ENCODE measurements at regions not wholly inside any gene's neighbourhood (a gene's known extent, or its start where the extent isn't known, plus 50 kb on each side); places are given as distances from the start of the nearest gene placed in this dataset.

GRCh38 chr6:120096696-120097260, 747.2 kb upstream of the MAN1A1 start:
- in situ Hi-C loops (cut with MboI; ENCODE audit: low pct_unique_long_range_greater_than_20kb, low sequenced_read_pairs, unreplicated experiment), result no loop called here
- no peak for DNase-seq (ENCODE audit: low spot score)
- TF ChIP-seq, protein P1, sequence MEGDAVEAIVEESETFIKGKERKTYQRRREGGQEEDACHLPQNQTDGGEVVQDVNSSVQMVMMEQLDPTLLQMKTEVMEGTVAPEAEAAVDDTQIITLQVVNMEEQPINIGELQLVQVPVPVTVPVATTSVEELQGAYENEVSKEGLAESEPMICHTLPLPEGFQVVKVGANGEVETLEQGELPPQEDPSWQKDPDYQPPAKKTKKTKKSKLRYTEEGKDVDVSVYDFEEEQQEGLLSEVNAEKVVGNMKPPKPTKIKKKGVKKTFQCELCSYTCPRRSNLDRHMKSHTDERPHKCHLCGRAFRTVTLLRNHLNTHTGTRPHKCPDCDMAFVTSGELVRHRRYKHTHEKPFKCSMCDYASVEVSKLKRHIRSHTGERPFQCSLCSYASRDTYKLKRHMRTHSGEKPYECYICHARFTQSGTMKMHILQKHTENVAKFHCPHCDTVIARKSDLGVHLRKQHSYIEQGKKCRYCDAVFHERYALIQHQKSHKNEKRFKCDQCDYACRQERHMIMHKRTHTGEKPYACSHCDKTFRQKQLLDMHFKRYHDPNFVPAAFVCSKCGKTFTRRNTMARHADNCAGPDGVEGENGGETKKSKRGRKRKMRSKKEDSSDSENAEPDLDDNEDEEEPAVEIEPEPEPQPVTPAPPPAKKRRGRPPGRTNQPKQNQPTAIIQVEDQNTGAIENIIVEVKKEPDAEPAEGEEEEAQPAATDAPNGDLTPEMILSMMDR (IDR thresholded peaks at IDR 0.05; ENCODE audit: extremely low read depth, insufficient read depth, missing control alignments), result no peak

DNA sequence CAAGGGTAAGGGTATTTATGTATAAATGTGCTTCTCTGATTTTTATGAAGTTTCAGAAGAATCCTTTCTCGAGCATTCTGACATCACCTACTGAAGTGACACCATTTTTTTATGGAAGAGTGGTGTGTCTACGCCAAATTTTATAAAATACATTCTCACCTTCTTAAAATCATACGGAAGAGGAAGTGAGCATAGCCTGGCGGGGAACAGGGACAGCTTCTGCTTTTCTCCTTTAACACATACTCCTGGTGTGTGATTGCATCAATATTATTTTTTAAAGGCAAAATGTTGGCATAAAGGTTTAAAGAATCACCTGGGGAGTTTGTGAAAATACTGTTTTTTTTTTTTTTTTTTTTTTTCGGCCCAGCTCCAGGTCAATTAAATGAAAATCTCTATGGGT, 733.6 kb upstream of the MAN1A1 start:
- DNase-seq (ENCODE audit: low spot score), result no peak
- TF ChIP-seq, protein P1 (IDR thresholded peaks at IDR 0.05; ENCODE audit: extremely low read depth, insufficient read depth, missing control alignments), result no peak
- in situ Hi-C loops (cut with MboI; ENCODE audit: low pct_unique_long_range_greater_than_20kb, low sequenced_read_pairs, unreplicated experiment), result no loop called here

GRCh38 chr6:120077489-120077888, 727.9 kb upstream of the MAN1A1 start:
- in situ Hi-C loops (cut with MboI; ENCODE audit: low pct_unique_long_range_greater_than_20kb, low sequenced_read_pairs, unreplicated experiment), result no loop called here
- TF ChIP-seq, protein P1 (IDR thresholded peaks at IDR 0.05; ENCODE audit: extremely low read depth, insufficient read depth, missing control alignments), result peak; percentile 31
- DNase-seq (ENCODE audit: low spot score), result no peak

DNA sequence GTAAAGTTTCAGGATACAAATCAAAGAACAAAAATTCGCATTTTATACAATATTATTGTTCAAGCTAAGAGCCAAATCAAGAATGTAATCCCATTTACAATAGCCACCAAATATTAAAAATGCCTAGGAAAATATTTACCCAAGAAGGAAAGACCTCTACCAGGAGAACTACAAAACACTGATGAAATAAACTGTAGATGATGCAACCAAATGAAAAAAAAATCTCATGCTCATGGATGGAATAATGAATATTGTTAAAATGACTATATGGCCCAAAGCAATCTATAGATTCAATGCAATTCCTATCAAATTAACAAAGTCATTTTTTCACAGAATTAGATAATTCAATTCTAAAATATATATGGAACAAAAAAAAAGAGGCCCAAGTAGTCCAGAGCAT, 708.8 kb upstream of the MAN1A1 start:
- in situ Hi-C loops (cut with MboI; ENCODE audit: low pct_unique_long_range_greater_than_20kb, low sequenced_read_pairs, unreplicated experiment), result no loop called here
- TF ChIP-seq, protein P1 (IDR thresholded peaks at IDR 0.05; ENCODE audit: extremely low read depth, insufficient read depth, missing control alignments), result no peak

DNA sequence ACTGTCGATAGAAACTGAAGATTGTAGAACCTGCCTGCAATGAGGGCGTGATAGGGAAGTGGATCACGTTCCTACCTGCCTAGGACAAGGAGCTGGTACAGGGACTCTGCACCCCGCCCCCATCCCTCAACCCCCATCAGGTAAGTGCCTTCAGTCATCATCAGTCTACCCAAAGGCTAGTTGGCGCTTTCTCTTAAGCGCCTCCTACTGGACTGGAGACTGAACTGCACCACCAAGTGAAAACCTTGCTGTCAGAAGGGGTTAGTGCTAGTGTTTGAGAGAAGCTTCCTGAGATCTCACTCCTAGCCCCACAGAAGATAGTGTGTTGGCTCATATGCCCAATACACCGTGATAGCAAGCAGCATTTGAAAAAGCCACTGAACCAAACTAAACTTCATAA, 706.5 kb upstream of the MAN1A1 start:
- TF ChIP-seq, protein P1 (IDR thresholded peaks at IDR 0.05; ENCODE audit: extremely low read depth, insufficient read depth, missing control alignments), result peak; percentile 67
- in situ Hi-C loops (cut with MboI; ENCODE audit: low pct_unique_long_range_greater_than_20kb, low sequenced_read_pairs, unreplicated experiment), result no loop called here
- DNase-seq (ENCODE audit: low spot score), result peak; percentile 6

More for the DNA sequence above, 708.8 kb upstream of the MAN1A1 start:
- no peak for DNase-seq (ENCODE audit: low spot score)

GRCh38 chr6:120055071-120055470, 705.5 kb upstream of the MAN1A1 start:
- in situ Hi-C loops (cut with MboI; ENCODE audit: low pct_unique_long_range_greater_than_20kb, low sequenced_read_pairs, unreplicated experiment), result no loop called here
- TF ChIP-seq, protein P1 (IDR thresholded peaks at IDR 0.05; ENCODE audit: extremely low read depth, insufficient read depth, missing control alignments), result no peak
- no peak for DNase-seq (ENCODE audit: low spot score)

All from GM13977 (cell line).